MM.1S (cell line): ENCODE measurements at regions not wholly inside any gene's neighbourhood (a gene's known extent, or its start where the extent isn't known, plus 50 kb on each side); places are given as distances from the start of the nearest gene placed in this dataset.

ENCODE experiments used
- DNase-seq: peaks from one replicate; pipeline ENCODE4 v3.0.0-alpha.2; 2015
- H2AFZ ChIP-seq: fragments of 300-600 bp; sonication (generic); 2 replicates; pipeline ENCODE4 v1.6.0; 2016; ENCODE audit warnings: antibody characterized with exemption, low read length
- H3F3A ChIP-seq: fragments of 300-600 bp; sonication (generic); 2 replicates; pipeline ENCODE4 v1.6.1; 2016; ENCODE audit warnings: mild to moderate bottlenecking, antibody characterized with exemption, low read length, moderate library complexity, mixed read lengths; ENCODE audit not compliant: insufficient read depth
- H3K27ac ChIP-seq: fragments of 300-600 bp; sonication (generic); 2 replicates; pipeline ENCODE4 v1.5.1; 2016; ENCODE audit warnings: mild to moderate bottlenecking, low read length
- H3K27me3 ChIP-seq: fragments of 300-600 bp; sonication (generic); replicated peaks from 2 replicates; pipeline ENCODE4 v1.6.0; 2016; ENCODE audit warnings: low read length; ENCODE audit not compliant: insufficient read depth
- H3K36me3 ChIP-seq: fragments of 300-600 bp; sonication (generic); replicated peaks from 2 replicates; pipeline ENCODE4 v1.6.1; 2016; ENCODE audit warnings: mild to moderate bottlenecking, low read length, mixed read lengths; ENCODE audit not compliant: insufficient read depth
- H3K4me1 ChIP-seq: fragments of 300-600 bp; sonication (generic); 2 replicates; pipeline ENCODE4 v1.6.1; 2016; ENCODE audit warnings: low read length, mixed read lengths
- H3K4me2 ChIP-seq: fragments of 300-600 bp; sonication (generic); 2 replicates; pipeline ENCODE4 v1.6.0; 2016; ENCODE audit warnings: low read depth, low read length
- H3K4me3 ChIP-seq: fragments of 300-600 bp; sonication (generic); 2 replicates; pipeline ENCODE4 v1.5.1; 2016; ENCODE audit warnings: low read length, mixed read lengths
- H3K79me2 ChIP-seq: fragments of 300-600 bp; sonication (generic); 2 replicates; pipeline ENCODE4 v1.6.1; 2016; ENCODE audit warnings: mixed run types, low read length, mixed read lengths
- H3K9ac ChIP-seq: fragments of 300-600 bp; sonication (generic); 2 replicates; pipeline ENCODE4 v1.6.1; 2016; ENCODE audit warnings: low read length, mixed read lengths
- H3K9me2 ChIP-seq: fragments of 300-600 bp; sonication (generic); replicated peaks from 2 replicates; pipeline ENCODE4 v1.6.1; 2016; ENCODE audit warnings: mild to moderate bottlenecking, low read length, mixed read lengths; ENCODE audit not compliant: insufficient read depth
- H3K9me3 ChIP-seq: fragments of 300-600 bp; sonication (generic); replicated peaks from 2 replicates; pipeline ENCODE4 v1.6.1; 2016; ENCODE audit warnings: mild to moderate bottlenecking, low read length, mixed read lengths; ENCODE audit not compliant: insufficient read depth
- H4K20me1 ChIP-seq: fragments of 300-600 bp; sonication (generic); 2 replicates; pipeline ENCODE4 v1.6.1; 2016; ENCODE audit warnings: mild to moderate bottlenecking, low read length, moderate library complexity, mixed read lengths; ENCODE audit not compliant: insufficient read depth
- EZH2 ChIP-seq: fragments of 300-600 bp; sonication (generic); optimal IDR thresholded peaks from 2 replicates; pipeline ENCODE3; 2017; ENCODE audit warnings: low read depth, mild to moderate bottlenecking, antibody characterized with exemption, low read length, mixed read lengths
- EZH2phosphoT487 ChIP-seq: fragments of 300-600 bp; sonication (generic); IDR thresholded peaks from 2 replicates; pipeline ENCODE4 v1.6.1; 2018; ENCODE audit warnings: antibody characterized with exemption, low read length
- TF ChIP-seq, protein P1 (sequence below): fragments of 300-600 bp; sonication (generic); IDR thresholded peaks from 2 replicates; pipeline ENCODE4 v1.5.1; 2016; ENCODE audit warnings: antibody characterized with exemption, low read length, mixed read lengths

DNA sequence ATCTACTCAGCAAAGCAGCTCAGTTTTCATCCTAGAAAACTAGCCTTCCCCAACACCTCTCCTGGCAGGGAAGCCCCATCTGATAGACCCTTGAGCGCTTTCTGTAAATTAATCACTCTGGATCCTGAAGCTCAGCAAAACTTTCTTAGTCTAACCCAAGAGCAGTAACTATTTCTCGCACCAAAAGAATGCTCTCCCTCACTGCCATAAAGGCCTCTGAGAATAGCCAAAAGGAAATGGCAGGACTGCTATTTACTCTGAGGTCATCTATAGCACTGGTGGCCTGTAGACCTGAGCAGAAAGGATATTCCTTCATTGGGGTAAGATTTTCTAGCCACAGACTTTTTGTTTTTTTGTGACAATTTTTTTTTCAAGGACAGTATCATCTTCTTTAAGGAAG is 345.8 kb upstream of the ADAMTS9 start:
- Histone ChIP-seq H3K4me2 (no peak overlapping the region), H3K9me3 (no peaks in the 10 kb centered on the region), H2AFZ (no peak overlapping the region)

DNA sequence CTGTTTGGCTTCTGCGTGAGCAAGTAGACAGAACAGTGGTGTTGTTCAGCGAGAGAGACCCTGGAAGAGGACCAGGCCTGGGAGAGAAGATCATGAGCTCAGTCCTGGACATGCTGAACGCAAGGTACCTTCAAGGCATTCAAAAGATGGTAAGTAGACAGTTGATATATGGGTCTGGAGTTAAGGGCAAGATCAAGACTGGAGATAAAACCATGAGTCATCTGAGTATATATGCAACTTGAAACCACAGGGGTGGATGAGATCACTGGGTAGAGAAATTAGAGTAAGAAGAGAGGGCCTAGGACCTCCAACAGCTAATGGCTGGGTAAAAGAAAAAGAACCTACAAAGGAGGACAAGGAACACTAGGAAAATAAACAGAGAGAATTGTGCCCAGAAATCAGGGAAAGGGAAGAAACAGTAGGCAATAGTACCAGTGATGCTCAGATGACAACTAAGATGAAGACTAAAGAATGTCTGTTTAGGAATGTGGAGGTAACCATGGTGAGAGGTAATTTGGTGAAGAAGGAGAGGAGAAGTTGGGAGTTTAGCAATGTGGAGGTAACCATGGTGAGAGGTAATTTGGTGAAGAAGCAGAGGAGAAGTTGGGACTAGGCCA is 343.2 kb upstream of the ADAMTS9 start:
- no peak overlapping the region for H3K27ac ChIP-seq
- H3K9me2 ChIP-seq = no peaks in the 10 kb centered on the region
- H3K4me3 ChIP-seq = no peak overlapping the region
- H3F3A ChIP-seq = no peaks in the 10 kb centered on the region
- no peak overlapping the region for H2AFZ ChIP-seq
- H3K9ac ChIP-seq = no peak overlapping the region
- no peaks in the 10 kb centered on the region for H4K20me1 ChIP-seq
- H3K79me2 ChIP-seq = no peaks in the 10 kb centered on the region
- H3K9me3 ChIP-seq = no peaks in the 10 kb centered on the region
- H3K27me3 ChIP-seq = no peaks in the 10 kb centered on the region
- no peak overlapping the region for H3K4me2 ChIP-seq
- no peaks in the 10 kb centered on the region for H3K36me3 ChIP-seq
- DNase-seq = no peak
- TF ChIP-seq EZH2 (no peak), EZH2phosphoT487 (no peak)
- TF ChIP-seq, protein P1, sequence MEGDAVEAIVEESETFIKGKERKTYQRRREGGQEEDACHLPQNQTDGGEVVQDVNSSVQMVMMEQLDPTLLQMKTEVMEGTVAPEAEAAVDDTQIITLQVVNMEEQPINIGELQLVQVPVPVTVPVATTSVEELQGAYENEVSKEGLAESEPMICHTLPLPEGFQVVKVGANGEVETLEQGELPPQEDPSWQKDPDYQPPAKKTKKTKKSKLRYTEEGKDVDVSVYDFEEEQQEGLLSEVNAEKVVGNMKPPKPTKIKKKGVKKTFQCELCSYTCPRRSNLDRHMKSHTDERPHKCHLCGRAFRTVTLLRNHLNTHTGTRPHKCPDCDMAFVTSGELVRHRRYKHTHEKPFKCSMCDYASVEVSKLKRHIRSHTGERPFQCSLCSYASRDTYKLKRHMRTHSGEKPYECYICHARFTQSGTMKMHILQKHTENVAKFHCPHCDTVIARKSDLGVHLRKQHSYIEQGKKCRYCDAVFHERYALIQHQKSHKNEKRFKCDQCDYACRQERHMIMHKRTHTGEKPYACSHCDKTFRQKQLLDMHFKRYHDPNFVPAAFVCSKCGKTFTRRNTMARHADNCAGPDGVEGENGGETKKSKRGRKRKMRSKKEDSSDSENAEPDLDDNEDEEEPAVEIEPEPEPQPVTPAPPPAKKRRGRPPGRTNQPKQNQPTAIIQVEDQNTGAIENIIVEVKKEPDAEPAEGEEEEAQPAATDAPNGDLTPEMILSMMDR = no peak
- no peaks in the 10 kb centered on the region for H3K4me1 ChIP-seq

More for the DNA sequence above, 345.8 kb upstream of the ADAMTS9 start:
- Histone ChIP-seq H3K9me2 (no peaks in the 10 kb centered on the region), H3K27me3 (no peaks in the 10 kb centered on the region), H3K27ac (no peak overlapping the region), H3K9ac (no peak overlapping the region), H3K36me3 (no peaks in the 10 kb centered on the region), H3K4me3 (no peak overlapping the region), H3F3A (no peaks in the 10 kb centered on the region), H3K79me2 (no peaks in the 10 kb centered on the region), H4K20me1 (no peaks in the 10 kb centered on the region), H3K4me1 (no peaks in the 10 kb centered on the region)
- DNase-seq = no peak
- TF ChIP-seq EZH2phosphoT487 = no peak
- no peak for TF ChIP-seq EZH2
- TF ChIP-seq, protein P1 = no peak

DNA sequence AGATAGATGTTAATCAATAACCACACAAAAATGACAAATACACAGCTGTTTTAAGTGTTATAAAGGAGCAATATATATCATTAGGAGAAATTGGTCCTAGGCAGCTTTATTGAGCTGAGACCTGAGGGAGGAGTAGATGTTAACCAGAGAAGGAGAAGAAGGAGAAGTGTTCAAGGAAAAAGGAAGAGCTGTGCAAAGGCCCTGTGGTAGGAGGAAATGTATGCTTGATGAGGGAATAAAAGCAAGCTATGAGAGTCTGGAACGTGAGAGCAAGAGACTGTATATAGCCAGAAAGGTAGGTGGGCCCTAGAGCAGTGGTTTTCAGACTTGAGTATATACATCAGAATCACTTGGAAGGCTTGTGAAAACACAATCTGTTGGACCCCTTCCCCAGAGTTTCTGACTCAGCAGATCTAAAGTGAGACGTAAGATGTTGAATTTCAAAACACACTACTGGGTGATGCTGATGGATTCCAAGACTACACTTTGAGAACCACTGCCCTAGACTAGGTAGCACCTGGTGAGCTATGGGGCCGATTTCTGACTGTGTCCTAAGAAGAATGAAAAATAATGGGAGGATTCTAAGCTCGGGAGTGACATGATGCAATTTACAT is 342.3 kb upstream of the ADAMTS9 start:
- Histone ChIP-seq H3K9me2 (no peaks in the 10 kb centered on the region), H3F3A (no peaks in the 10 kb centered on the region), H3K4me3 (no peak overlapping the region), H3K4me1 (no peaks in the 10 kb centered on the region), H3K79me2 (no peaks in the 10 kb centered on the region), H3K27me3 (no peaks in the 10 kb centered on the region), H3K36me3 (no peaks in the 10 kb centered on the region), H4K20me1 (no peaks in the 10 kb centered on the region), H2AFZ (no peak overlapping the region), H3K9ac (no peak overlapping the region), H3K9me3 (no peaks in the 10 kb centered on the region), H3K4me2 (no peak overlapping the region), H3K27ac (no peak overlapping the region)
- TF ChIP-seq EZH2 = no peak
- TF ChIP-seq, protein P1 = no peak
- no peak for TF ChIP-seq EZH2phosphoT487
- no peak for DNase-seq
